SK-N-SH (cell line): ENCODE measurements at regions not wholly inside any gene's neighbourhood (a gene's known extent, or its start where the extent isn't known, plus 50 kb on each side); places are given as distances from the start of the nearest gene placed in this dataset.

Source experiments
- CTCF ChIA-PET: fragments of 300-600, 350-600 bp; formaldehyde crosslinking; extraction: SDS; loops from one replicate; lab custom pipeline; 2021; lab: Yijun Ruan, JAX
- POLR2A ChIA-PET: fragments of 350-600 bp; sonication (Branson Sonifier 250); formaldehyde crosslinking; extraction: SDS; loops from one replicate; lab custom pipeline; 2020; ENCODE audit warnings: antibody characterized with exemption, inconsistent platforms; lab: Yijun Ruan, JAX
- DNase-seq: peaks from one replicate; pipeline ENCODE4 v3.0.0; 2012
- H2AFZ ChIP-seq: fragments of 200-600 bp; sonication (generic); 2 replicates; pipeline ENCODE4 v1.8.1; 2016; ENCODE audit warnings: antibody characterized with exemption, mild to moderate bottlenecking, low read depth
- H3F3A ChIP-seq: fragments of 200-600 bp; sonication (generic); replicated peaks from 2 replicates; pipeline ENCODE3; 2016; ENCODE audit warnings: antibody characterized with exemption, mild to moderate bottlenecking; ENCODE audit not compliant: insufficient read depth
- H3K27ac ChIP-seq, 2 experiments: fragments of 200-500 bp in 1 of 2; fragments of 200-600 bp in 1 of 2; sonication (Bioruptor generic) in 1 of 2; sonication (generic), shearing (Covaris generic) in 1 of 2; 2 replicates each; pipeline versions ENCODE4 v1.5.1 to v1.6.1; 2014 to 2016; ENCODE audit warnings: low read depth in 2 of 2, inconsistent platforms in 1 of 2, low read length in 1 of 2, mild to moderate bottlenecking in 1 of 2, mixed read lengths in 1 of 2
- H3K27me3 ChIP-seq: fragments of 200-600 bp; sonication (generic), shearing (Covaris generic); 2 replicates; pipeline ENCODE4 v1.6.1; 2016; ENCODE audit warnings: mixed run types; ENCODE audit not compliant: insufficient read depth
- H3K36me3 ChIP-seq, 2 experiments: fragments of 200-500 bp in 1 of 2; fragments of 200-600 bp in 1 of 2; sonication (Bioruptor generic) in 1 of 2; sonication (generic) in 1 of 2; replicated peaks in 1 of 2; 2 replicates each; pipeline versions ENCODE3 to v1.5.1; 2014 to 2016; ENCODE audit warnings: low read length in 1 of 2, mild to moderate bottlenecking in 1 of 2; ENCODE audit not compliant: insufficient read depth in 2 of 2, control insufficient read depth in 1 of 2
- H3K4me1 ChIP-seq, 2 experiments: fragments of 200-500 bp in 1 of 2; fragments of 200-600 bp in 1 of 2; sonication (Bioruptor generic) in 1 of 2; sonication (generic), shearing (Covaris generic) in 1 of 2; 2 replicates each; pipeline versions ENCODE4 v1.5.1 to v1.6.1; 2014 to 2016; ENCODE audit warnings: low read depth in 1 of 2, low read length in 1 of 2, mixed run types in 1 of 2; ENCODE audit not compliant: insufficient read depth in 2 of 2, control insufficient read depth in 1 of 2
- H3K4me2 ChIP-seq: fragments of 200-600 bp; sonication (generic), shearing (Covaris generic); 2 replicates; pipeline ENCODE4 v1.6.1; 2017; ENCODE audit warnings: mixed run types
- H3K4me3 ChIP-seq, 2 experiments: fragments of 200-500 bp in 1 of 2; fragments of 200-600 bp in 1 of 2; sonication (Bioruptor generic) in 1 of 2; sonication (generic), shearing (Covaris generic) in 1 of 2; 2 replicates each; pipeline versions ENCODE4 v1.5.1 to v1.8.1; 2014 to 2016; ENCODE audit warnings: low read depth in 2 of 2, inconsistent platforms in 1 of 2, low read length in 1 of 2, mild to moderate bottlenecking in 1 of 2, mixed read lengths in 1 of 2, moderate library complexity in 1 of 2
- H3K79me2 ChIP-seq: fragments of 200-600 bp; sonication (generic); 2 replicates; pipeline ENCODE4 v1.8.1; 2017; ENCODE audit warnings: mild to moderate bottlenecking; ENCODE audit not compliant: insufficient read depth
- H3K9ac ChIP-seq: fragments of 200-600 bp; sonication (generic); 2 replicates; pipeline ENCODE4 v1.6.1; 2017; ENCODE audit warnings: mixed run types
- H3K9me2 ChIP-seq: fragments of 200-600 bp; sonication (generic); 2 replicates; pipeline ENCODE4 v1.6.1; 2017; ENCODE audit warnings: mixed run types
- H3K9me3 ChIP-seq: fragments of 200-600 bp; sonication (generic); 2 replicates; pipeline ENCODE4 v1.6.1; 2017; ENCODE audit warnings: mixed run types, mild to moderate bottlenecking, moderate library complexity
- H4K20me1 ChIP-seq: fragments of 200-600 bp; sonication (generic); 2 replicates; pipeline ENCODE4 v1.6.1; 2017; ENCODE audit warnings: mild to moderate bottlenecking, mixed run types; ENCODE audit not compliant: insufficient read depth
- EP300 ChIP-seq, 2 experiments: IDR thresholded peaks; 2 replicates each; pipeline versions ENCODE4 v1.4.0 to v1.6.1; 2012; ENCODE audit warnings: borderline replicate concordance in 1 of 2, low read depth in 1 of 2, low read length in 1 of 2
- EZH2phosphoT487 ChIP-seq: fragments of 200-600 bp; sonication (generic); IDR thresholded peaks from 2 replicates; pipeline ENCODE4 v1.6.1; 2017; ENCODE audit warnings: low read depth, mixed run types, mild to moderate bottlenecking, antibody characterized with exemption, moderate library complexity, borderline replicate concordance
- FOXJ3 ChIP-seq: sonication (generic); formaldehyde crosslinking; IDR thresholded peaks from 2 replicates; pipeline ENCODE4 v1.5.1; 2020; ENCODE audit warnings: mild to moderate bottlenecking, missing genetic modification reagents
- MEF2A ChIP-seq: IDR thresholded peaks from 2 replicates; pipeline ENCODE4 v1.4.0; 2012; ENCODE audit warnings: low read depth, borderline replicate concordance
- MXI1 ChIP-seq: IDR thresholded peaks from 2 replicates; pipeline ENCODE4 v1.6.1; 2012; ENCODE audit warnings: mild to moderate bottlenecking, low read depth, low read length, improper control_type of control experiment
- NFIC ChIP-seq: IDR thresholded peaks from 2 replicates; pipeline ENCODE4 v1.4.0; 2012; ENCODE audit warnings: borderline replicate concordance
- POLR2AphosphoS5 ChIP-seq: IDR thresholded peaks from 2 replicates; pipeline ENCODE4 v1.6.1; 2012; ENCODE audit warnings: low read depth, low read length
- RFX5 ChIP-seq: IDR thresholded peaks from 2 replicates; pipeline ENCODE4 v1.6.1; 2012; ENCODE audit warnings: mild to moderate bottlenecking, improper control_type of control experiment, low read length
- WGBS: methylation state at CpG from one replicate; pipeline ENCODE4 v1.1.6; 2017; ENCODE audit warnings: low lambda C conversion rate; 5-methylcytosine and 5-hydroxymethylcytosine counted together
- TF ChIP-seq, protein P1 (sequence below): fragments of 200-600 bp; sonication (generic); IDR thresholded peaks from 2 replicates; pipeline ENCODE4 v1.6.1; 2017; ENCODE audit warnings: antibody characterized with exemption, mild to moderate bottlenecking, moderate library complexity
- TF ChIP-seq, protein P2 (sequence below): IDR thresholded peaks from 2 replicates; pipeline ENCODE4 v1.6.1; 2012; ENCODE audit warnings: mild to moderate bottlenecking, low read depth, low read length, moderate library complexity
- TF ChIP-seq, protein P3 (sequence below): fragments of 150-350 bp; IDR thresholded peaks from 2 replicates; pipeline ENCODE4 v1.6.1; 2017; ENCODE audit warnings: antibody characterized with exemption, low read length, low read depth, borderline replicate concordance

DNA sequence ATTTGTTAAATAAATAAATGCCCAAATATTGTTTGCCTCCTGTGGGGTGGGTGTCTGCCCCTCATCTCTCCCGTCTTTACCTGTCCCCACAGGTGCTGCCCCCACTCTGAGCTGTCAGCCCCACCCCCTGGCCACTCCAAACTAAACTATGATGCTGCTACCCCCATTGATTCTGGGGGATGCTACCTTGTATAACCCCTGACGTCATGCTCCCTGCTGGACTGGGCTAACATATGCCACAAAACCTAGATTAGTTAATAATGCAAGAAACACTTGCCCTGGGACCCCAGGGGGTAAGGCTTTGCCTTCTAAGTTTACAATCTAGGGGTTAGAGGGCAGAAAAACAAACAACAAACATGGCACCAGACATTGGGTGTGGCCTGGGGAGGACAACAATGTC is 58.6 kb downstream of the MSX1 start (continued):
- TF ChIP-seq, protein P1, sequence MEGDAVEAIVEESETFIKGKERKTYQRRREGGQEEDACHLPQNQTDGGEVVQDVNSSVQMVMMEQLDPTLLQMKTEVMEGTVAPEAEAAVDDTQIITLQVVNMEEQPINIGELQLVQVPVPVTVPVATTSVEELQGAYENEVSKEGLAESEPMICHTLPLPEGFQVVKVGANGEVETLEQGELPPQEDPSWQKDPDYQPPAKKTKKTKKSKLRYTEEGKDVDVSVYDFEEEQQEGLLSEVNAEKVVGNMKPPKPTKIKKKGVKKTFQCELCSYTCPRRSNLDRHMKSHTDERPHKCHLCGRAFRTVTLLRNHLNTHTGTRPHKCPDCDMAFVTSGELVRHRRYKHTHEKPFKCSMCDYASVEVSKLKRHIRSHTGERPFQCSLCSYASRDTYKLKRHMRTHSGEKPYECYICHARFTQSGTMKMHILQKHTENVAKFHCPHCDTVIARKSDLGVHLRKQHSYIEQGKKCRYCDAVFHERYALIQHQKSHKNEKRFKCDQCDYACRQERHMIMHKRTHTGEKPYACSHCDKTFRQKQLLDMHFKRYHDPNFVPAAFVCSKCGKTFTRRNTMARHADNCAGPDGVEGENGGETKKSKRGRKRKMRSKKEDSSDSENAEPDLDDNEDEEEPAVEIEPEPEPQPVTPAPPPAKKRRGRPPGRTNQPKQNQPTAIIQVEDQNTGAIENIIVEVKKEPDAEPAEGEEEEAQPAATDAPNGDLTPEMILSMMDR = no peak
- no peak for TF ChIP-seq FOXJ3
- TF ChIP-seq MEF2A = no peak
- no peak for TF ChIP-seq RFX5
- no peak for TF ChIP-seq MXI1
- TF ChIP-seq, protein P2, sequence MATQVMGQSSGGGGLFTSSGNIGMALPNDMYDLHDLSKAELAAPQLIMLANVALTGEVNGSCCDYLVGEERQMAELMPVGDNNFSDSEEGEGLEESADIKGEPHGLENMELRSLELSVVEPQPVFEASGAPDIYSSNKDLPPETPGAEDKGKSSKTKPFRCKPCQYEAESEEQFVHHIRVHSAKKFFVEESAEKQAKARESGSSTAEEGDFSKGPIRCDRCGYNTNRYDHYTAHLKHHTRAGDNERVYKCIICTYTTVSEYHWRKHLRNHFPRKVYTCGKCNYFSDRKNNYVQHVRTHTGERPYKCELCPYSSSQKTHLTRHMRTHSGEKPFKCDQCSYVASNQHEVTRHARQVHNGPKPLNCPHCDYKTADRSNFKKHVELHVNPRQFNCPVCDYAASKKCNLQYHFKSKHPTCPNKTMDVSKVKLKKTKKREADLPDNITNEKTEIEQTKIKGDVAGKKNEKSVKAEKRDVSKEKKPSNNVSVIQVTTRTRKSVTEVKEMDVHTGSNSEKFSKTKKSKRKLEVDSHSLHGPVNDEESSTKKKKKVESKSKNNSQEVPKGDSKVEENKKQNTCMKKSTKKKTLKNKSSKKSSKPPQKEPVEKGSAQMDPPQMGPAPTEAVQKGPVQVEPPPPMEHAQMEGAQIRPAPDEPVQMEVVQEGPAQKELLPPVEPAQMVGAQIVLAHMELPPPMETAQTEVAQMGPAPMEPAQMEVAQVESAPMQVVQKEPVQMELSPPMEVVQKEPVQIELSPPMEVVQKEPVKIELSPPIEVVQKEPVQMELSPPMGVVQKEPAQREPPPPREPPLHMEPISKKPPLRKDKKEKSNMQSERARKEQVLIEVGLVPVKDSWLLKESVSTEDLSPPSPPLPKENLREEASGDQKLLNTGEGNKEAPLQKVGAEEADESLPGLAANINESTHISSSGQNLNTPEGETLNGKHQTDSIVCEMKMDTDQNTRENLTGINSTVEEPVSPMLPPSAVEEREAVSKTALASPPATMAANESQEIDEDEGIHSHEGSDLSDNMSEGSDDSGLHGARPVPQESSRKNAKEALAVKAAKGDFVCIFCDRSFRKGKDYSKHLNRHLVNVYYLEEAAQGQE = no peak
- no peak for TF ChIP-seq EZH2phosphoT487
- no peak for TF ChIP-seq NFIC

DNA sequence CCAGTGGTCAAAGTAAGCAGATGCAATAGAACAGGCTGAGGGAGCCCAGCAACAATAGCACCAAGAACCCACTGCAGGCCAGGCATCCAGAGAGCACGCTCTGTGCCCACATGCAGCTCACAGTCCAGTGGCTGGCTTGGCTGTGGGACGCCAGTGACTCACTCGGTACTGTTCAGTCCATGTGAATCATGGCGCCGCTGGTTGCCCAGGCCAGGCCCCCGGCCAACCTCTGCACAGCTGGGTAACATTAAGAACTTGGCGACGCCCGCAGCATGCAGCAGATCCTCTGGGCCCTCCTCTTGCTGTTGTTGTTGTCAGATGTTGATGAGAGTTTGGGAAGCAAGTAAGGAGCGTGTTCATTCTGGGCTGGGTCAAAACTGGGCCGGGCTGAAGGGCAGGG is 60.5 kb downstream of the MSX1 start:
- Histone ChIP-seq H3F3A (no peaks in the 10 kb centered on the region), H3K27ac (no peak overlapping the region), H3K4me1 (no peaks in the 10 kb centered on the region), H3K36me3 (no peaks in the 10 kb centered on the region), H3K9me3 (no peaks in the 10 kb centered on the region), H3K79me2 (no peaks in the 10 kb centered on the region), H3K4me2 (no peak overlapping the region), H3K4me3 (no peak overlapping the region), H2AFZ (no peak overlapping the region), H3K27me3 (no peaks in the 10 kb centered on the region), H3K9ac (no peak overlapping the region), H3K9me2 (no peaks in the 10 kb centered on the region), H4K20me1 (no peaks in the 10 kb centered on the region)
- no peak for DNase-seq
- ChIA-PET CTCF (no interaction called here), POLR2A (no interaction called here)
- 23% methylated on average over 7 of the region's 11 CpGs for WGBS
- TF ChIP-seq EP300 (IDR thresholded peaks at IDR 0.05; ENCODE audit: borderline replicate concordance in 1 of 2, low read depth in 1 of 2, low read length in 1 of 2) (no peak), FOXJ3 (no peak), POLR2AphosphoS5 (no peak)
- TF ChIP-seq, protein P3, sequence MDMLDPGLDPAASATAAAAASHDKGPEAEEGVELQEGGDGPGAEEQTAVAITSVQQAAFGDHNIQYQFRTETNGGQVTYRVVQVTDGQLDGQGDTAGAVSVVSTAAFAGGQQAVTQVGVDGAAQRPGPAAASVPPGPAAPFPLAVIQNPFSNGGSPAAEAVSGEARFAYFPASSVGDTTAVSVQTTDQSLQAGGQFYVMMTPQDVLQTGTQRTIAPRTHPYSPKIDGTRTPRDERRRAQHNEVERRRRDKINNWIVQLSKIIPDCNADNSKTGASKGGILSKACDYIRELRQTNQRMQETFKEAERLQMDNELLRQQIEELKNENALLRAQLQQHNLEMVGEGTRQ = no peak
- TF ChIP-seq, protein P2 = no peak
- TF ChIP-seq, all 33 proteins: peak for 0
